Gastrocnemius medialis (tissue), 4 donors: ENCODE measurements at regions not wholly inside any gene's neighbourhood (a gene's known extent, or its start where the extent isn't known, plus 50 kb on each side); places are given as distances from the start of the nearest gene placed in this dataset.
"Not testable (repeated sequence)": the region's sequence is repeated elsewhere in the genome, so short reads cannot be mapped to it uniquely, and the experiment has no call there.

ENCODE experiments used
- ATAC-seq, 2 donors: fragments of 150-250 bp; one replicate each; pipeline ENCODE4 v1.9.1; 2016
- DNase-seq, 2 donors: peaks; one replicate each; pipeline ENCODE4 v3.0.0-alpha.2; 2019
- H3K27ac ChIP-seq, 4 donors: fragments of 200-600 bp; sonication (generic); 1 replicate in 1 of 4; 2 replicates in 3 of 4; pipeline ENCODE4 v1.5.1; 2016 to 2018; ENCODE audit warnings: mild to moderate bottlenecking in 2 of 4, moderate library complexity in 1 of 4
- H3K27me3 ChIP-seq, 3 donors: fragments of 200-600 bp; sonication (generic) in 2 of 3; 1 replicate in 1 of 3; 2 replicates in 2 of 3; pipeline versions ENCODE4 v1.5.1 to v1.6.0; 2016 to 2019; ENCODE audit warnings: mild to moderate bottlenecking in 1 of 3, moderate library complexity in 1 of 3
- H3K36me3 ChIP-seq, 2 donors: fragments of 200-600 bp; sonication (generic) in 1 of 2; one replicate each; pipeline ENCODE4 v1.5.1; 2017 to 2018
- H3K4me1 ChIP-seq, 2 donors: fragments of 200-600 bp; sonication (generic) in 1 of 2; one replicate each; pipeline ENCODE4 v1.5.1; 2016 to 2017; ENCODE audit warnings: mild to moderate bottlenecking in 2 of 2
- H3K4me3 ChIP-seq, 4 donors: fragments of 200-600 bp; sonication (generic) in 3 of 4; 1 replicate in 1 of 4; 2 replicates in 3 of 4; pipeline ENCODE4 v1.5.1; 2016 to 2019; ENCODE audit warnings: mild to moderate bottlenecking in 2 of 4
- H3K9me3 ChIP-seq, 3 donors: fragments of 200-600 bp; sonication (generic) in 2 of 3; 1 replicate in 1 of 3; 2 replicates in 2 of 3; pipeline ENCODE4 v1.5.1; 2016 to 2019
- POLR2A ChIP-seq, 2 donors: fragments of 450-650 bp; IDR thresholded peaks; one replicate each; pipeline ENCODE4 v1.6.1; 2017; ENCODE audit warnings: antibody characterized with exemption in 2 of 2, mild to moderate bottlenecking in 2 of 2, moderate library complexity in 2 of 2
- in situ Hi-C, 4 donors: fragments of 200-750 bp; cut with MboI; loops; one replicate each; pipeline versions ENCODE4 v1.15.0 to v1.8.0; 2017; ENCODE audit warnings: low sequenced_read_pairs in 4 of 4
- intact Hi-C: fragments of 100-400 bp; cut with DNase I; formaldehyde crosslinking; loops from one replicate; pipeline ENCODE4 v1.15.1; 2023; ENCODE audit warnings: low total_unique reads
- TF ChIP-seq, protein P1 (sequence below), 5 experiments: fragments of 450-650 bp in 3 of 5; fragments of 200-600 bp in 2 of 5; sonication (generic) in 2 of 5; IDR thresholded peaks in 4 of 5; conservative IDR thresholded peaks in 1 of 5; 1 replicate in 4 of 5; 2 replicates in 1 of 5; pipeline ENCODE4 v1.5.1; 2016 to 2019; ENCODE audit warnings: antibody characterized with exemption in 5 of 5, mild to moderate bottlenecking in 3 of 5, moderate library complexity in 3 of 5

DNA sequence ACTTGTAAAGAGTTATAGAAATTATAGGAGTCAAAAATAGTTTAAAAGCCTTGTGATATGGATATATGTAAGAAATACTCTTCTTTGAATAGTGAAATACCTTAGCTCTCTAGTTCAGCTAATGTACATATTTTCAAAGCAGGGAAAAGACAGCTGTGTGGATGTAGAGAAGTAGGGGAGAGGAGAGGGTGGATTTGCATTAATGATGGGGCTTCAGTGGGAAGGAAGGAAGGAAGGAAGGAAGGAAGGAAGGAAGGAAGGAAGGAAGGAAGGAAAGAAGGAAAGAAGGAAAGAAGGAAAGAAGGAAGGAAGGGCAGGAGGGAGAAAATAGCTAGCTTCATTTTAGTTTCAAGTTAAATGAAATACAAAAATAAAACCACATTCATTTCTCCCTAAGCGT, 62.4 kb upstream of the RGS1 start:
- in situ Hi-C loops (no loop called here), intact Hi-C loops (no loop called here)
- Histone ChIP-seq H3K27me3 (no peaks in the 10 kb centered on the region), H3K27ac (no peak overlapping the region), H3K9me3 (no peaks in the 10 kb centered on the region), H3K4me3 (no peak overlapping the region), H3K36me3 (no peaks in the 10 kb centered on the region), H3K4me1 (no peaks in the 10 kb centered on the region)
- TF ChIP-seq POLR2A (IDR thresholded peaks at IDR 0.05): no peak
- TF ChIP-seq, protein P1, sequence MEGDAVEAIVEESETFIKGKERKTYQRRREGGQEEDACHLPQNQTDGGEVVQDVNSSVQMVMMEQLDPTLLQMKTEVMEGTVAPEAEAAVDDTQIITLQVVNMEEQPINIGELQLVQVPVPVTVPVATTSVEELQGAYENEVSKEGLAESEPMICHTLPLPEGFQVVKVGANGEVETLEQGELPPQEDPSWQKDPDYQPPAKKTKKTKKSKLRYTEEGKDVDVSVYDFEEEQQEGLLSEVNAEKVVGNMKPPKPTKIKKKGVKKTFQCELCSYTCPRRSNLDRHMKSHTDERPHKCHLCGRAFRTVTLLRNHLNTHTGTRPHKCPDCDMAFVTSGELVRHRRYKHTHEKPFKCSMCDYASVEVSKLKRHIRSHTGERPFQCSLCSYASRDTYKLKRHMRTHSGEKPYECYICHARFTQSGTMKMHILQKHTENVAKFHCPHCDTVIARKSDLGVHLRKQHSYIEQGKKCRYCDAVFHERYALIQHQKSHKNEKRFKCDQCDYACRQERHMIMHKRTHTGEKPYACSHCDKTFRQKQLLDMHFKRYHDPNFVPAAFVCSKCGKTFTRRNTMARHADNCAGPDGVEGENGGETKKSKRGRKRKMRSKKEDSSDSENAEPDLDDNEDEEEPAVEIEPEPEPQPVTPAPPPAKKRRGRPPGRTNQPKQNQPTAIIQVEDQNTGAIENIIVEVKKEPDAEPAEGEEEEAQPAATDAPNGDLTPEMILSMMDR (IDR thresholded peaks at IDR 0.05 in 4 of 5, conservative IDR thresholded peaks at IDR 0.05 in 1 of 5): no peak
- DNase-seq (no peak), ATAC-seq (no peak)

DNA sequence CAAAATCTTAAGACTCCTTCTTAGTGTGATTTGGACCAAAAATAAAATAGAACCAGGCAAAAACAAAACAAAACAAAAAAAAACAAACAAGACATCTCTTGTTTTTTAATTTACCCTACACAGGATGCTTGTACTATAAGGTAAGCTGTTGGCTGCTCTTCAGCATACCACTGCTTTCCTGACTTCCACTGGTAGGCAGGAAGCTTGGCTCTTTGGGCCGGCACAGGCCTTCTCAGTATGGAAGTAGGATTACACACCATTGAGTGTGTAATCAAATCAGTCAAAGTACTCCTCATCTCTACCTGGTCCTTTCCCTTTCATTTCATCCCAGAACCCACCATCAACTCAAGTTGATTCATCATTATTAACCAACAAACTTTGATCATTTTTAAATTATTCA, 61.9 kb upstream of the RGS1 start:
- intact Hi-C loops (no loop called here), in situ Hi-C loops (no loop called here)

DNA sequence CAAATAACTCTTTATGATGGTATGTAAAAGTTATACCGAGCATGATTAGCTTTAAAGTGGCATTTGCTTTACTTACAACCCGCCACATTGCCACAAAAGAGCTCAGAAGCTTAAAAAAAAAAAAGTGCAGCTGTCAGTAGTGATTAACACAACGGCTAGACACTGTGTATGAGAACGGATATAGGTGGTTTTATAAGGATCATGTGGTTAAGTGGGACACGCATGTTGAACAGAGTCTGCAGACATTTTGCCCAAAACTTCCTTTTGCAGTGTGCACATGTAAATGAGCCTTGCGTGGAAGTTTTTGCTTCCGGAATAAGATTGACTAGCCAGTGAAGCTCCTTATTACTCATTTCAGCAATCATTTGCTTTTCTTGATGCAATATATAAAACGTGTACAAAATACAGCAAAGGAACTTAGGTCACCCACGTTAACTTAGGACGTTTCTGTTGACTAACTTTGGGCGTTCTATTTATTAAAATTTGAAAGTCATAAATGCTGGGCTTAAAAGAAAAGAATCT, 58.7 kb upstream of the RGS1 start:
- in situ Hi-C loops: no loop called here
- Histone ChIP-seq H3K36me3 (no peaks in the 10 kb centered on the region), H3K27me3 (no peaks in the 10 kb centered on the region), H3K4me1 (no peaks in the 10 kb centered on the region), H3K4me3 (no peak overlapping the region), H3K27ac (no peak overlapping the region), H3K9me3 (no peaks in the 10 kb centered on the region)
- no peak for ATAC-seq
- intact Hi-C loops: no loop called here
- TF ChIP-seq, protein P1 (IDR thresholded peaks at IDR 0.05 in 4 of 5, conservative IDR thresholded peaks at IDR 0.05 in 1 of 5): no peak
- TF ChIP-seq POLR2A (IDR thresholded peaks at IDR 0.05): no peak
- no peak for DNase-seq

More for the DNA sequence above, 61.9 kb upstream of the RGS1 start:
- no peaks in the 10 kb centered on the region for H3K9me3 ChIP-seq
- H3K27ac ChIP-seq: no peak overlapping the region
- no peak for DNase-seq
- H3K36me3 ChIP-seq: no peaks in the 10 kb centered on the region
- no peaks in the 10 kb centered on the region for H3K27me3 ChIP-seq
- no peak overlapping the region for H3K4me3 ChIP-seq
- H3K4me1 ChIP-seq: no peaks in the 10 kb centered on the region
- ATAC-seq: no peak
- no peak for TF ChIP-seq POLR2A (IDR thresholded peaks at IDR 0.05)
- TF ChIP-seq, protein P1 (IDR thresholded peaks at IDR 0.05 in 4 of 5, conservative IDR thresholded peaks at IDR 0.05 in 1 of 5): no peak

DNA sequence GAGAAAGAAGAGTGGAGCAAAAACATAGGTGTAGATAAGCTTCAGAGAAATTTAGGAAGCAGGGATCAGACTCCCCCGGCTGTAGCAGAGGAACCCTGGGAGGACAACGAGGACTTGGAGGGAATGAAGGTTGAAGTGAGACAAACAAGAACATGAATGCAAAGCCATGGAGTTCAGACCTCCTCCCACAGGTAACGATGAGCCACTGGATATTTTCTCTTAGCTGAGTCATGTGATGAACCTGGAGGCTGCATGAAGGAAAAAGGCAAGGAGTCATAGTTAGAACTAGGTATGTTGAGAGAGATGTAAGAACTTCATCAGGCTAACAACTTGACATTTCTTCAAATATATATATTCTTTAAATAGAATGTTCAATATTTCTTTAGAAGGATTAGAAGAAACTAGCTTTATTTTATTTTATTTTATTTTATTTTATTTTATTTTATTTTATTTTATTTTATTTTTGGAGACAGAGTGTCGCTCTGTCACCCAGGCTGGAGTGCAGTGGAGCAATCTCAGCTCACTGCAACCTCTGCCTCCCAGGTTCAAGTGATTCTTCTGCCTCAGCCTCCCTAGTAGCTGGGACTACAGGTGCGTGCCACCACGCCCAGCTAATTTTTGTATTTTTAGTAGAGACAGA, 57.7 kb upstream of the RGS1 start:
- H3K27ac ChIP-seq, ATAC-seq, in situ Hi-C loops: not testable (repeated sequence)

DNA sequence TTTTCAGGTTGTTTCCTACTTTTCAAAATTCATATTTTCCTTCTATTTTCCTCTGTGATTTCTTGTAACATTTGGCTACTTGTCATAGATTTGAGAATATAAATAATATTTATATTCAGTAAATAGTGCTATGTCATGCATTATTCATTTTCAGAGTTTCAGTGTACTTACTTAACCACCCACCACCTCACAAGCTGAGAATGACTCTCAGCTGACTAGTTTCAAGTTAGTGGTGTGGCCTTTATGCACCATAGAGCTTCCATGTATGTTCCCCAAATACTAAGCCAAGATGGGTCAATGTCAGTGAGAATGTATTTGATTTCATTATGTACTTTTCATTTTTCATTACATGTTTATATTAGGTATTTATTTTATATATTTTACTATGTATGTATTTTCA, 56.9 kb upstream of the RGS1 start:
- no peaks in the 10 kb centered on the region for H3K9me3 ChIP-seq
- H3K4me3 ChIP-seq: no peak overlapping the region
- DNase-seq (no peak), ATAC-seq (no peak)
- no peak for TF ChIP-seq POLR2A (IDR thresholded peaks at IDR 0.05)
- TF ChIP-seq, protein P1 (IDR thresholded peaks at IDR 0.05 in 4 of 5, conservative IDR thresholded peaks at IDR 0.05 in 1 of 5): no peak
- no peaks in the 10 kb centered on the region for H3K36me3 ChIP-seq
- H3K27me3 ChIP-seq: no peaks in the 10 kb centered on the region
- H3K27ac ChIP-seq: no peak overlapping the region
- in situ Hi-C loops (no loop called here), intact Hi-C loops (no loop called here)
- H3K4me1 ChIP-seq: no peaks in the 10 kb centered on the region

More for the DNA sequence above, 57.7 kb upstream of the RGS1 start:
- H3K36me3 ChIP-seq, H3K9me3 ChIP-seq, H3K4me1 ChIP-seq, H3K4me3 ChIP-seq, H3K27me3 ChIP-seq, intact Hi-C loops, DNase-seq: not testable (repeated sequence)
